PC-3 (cell line): ENCODE measurements at regions not wholly inside any gene's neighbourhood (a gene's known extent, or its start where the extent isn't known, plus 50 kb on each side); places are given as distances from the start of the nearest gene placed in this dataset.

ENCODE experiments used
- EZH2 ChIP-seq: fragments of 300-600 bp; sonication (generic); IDR thresholded peaks from one replicate; pipeline ENCODE4 v1.6.1; 2017; ENCODE audit warnings: antibody characterized with exemption, mild to moderate bottlenecking, low read length; ENCODE audit not compliant: unreplicated experiment
- EZH2phosphoT487 ChIP-seq: fragments of 300-600 bp; sonication (generic); IDR thresholded peaks from 2 replicates; pipeline ENCODE4 v1.6.1; 2018; ENCODE audit warnings: mild to moderate bottlenecking, antibody characterized with exemption, low read length, borderline replicate concordance
- TF ChIP-seq, protein P1 (sequence below): fragments of 300-600 bp; sonication (generic); conservative IDR thresholded peaks from 2 replicates; pipeline ENCODE4 v1.5.1; 2017; ENCODE audit warnings: antibody characterized with exemption, low read depth, mild to moderate bottlenecking, low read length

DNA sequence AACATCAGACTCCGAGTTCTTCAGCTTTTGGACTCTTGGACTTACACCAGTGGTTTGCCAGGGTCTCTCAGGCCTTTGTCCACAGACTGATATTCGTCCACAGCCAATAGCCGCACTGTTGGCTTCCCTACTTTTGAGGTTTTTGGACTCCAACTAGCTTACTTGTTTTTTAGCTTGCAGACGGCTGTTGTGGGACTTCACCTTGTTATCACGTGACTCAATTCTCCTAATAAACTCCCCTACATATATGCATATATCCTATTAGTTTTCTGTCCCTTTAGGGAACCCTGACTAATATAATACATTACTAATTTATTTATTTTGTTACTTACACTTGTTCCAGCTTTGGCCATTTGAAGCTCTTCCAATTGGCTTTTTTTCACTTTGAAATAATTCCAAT is 311.3 kb downstream of the BMP2 start:
- TF ChIP-seq, protein P1, sequence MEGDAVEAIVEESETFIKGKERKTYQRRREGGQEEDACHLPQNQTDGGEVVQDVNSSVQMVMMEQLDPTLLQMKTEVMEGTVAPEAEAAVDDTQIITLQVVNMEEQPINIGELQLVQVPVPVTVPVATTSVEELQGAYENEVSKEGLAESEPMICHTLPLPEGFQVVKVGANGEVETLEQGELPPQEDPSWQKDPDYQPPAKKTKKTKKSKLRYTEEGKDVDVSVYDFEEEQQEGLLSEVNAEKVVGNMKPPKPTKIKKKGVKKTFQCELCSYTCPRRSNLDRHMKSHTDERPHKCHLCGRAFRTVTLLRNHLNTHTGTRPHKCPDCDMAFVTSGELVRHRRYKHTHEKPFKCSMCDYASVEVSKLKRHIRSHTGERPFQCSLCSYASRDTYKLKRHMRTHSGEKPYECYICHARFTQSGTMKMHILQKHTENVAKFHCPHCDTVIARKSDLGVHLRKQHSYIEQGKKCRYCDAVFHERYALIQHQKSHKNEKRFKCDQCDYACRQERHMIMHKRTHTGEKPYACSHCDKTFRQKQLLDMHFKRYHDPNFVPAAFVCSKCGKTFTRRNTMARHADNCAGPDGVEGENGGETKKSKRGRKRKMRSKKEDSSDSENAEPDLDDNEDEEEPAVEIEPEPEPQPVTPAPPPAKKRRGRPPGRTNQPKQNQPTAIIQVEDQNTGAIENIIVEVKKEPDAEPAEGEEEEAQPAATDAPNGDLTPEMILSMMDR, result no peak
- TF ChIP-seq EZH2 (no peak), EZH2phosphoT487 (no peak)
